HEK293 (cell line): ENCODE measurements at regions not wholly inside any gene's neighbourhood (a gene's known extent, or its start where the extent isn't known, plus 50 kb on each side); places are given as distances from the start of the nearest gene placed in this dataset.

Experiments
- CTCF ChIA-PET: fragments of 350-600 bp; formaldehyde crosslinking; extraction: SDS; loops from one replicate; lab custom pipeline; 2021; ENCODE audit warnings: antibody characterized with exemption; lab: Yijun Ruan, JAX
- POLR2A ChIA-PET: fragments of 300-600 bp; formaldehyde crosslinking; extraction: SDS; loops from one replicate; lab custom pipeline; 2020; ENCODE audit warnings: antibody characterized with exemption, inconsistent platforms; lab: Yijun Ruan, JAX
- H3K27ac ChIP-seq: fragments of 200-500 bp; sonication (Bioruptor generic); 2 replicates; pipeline ENCODE4 v1.5.1; 2014; ENCODE audit warnings: low read depth, low read length, control low read depth, inconsistent platforms; ENCODE audit errors: extremely low read depth
- H3K36me3 ChIP-seq, 2 experiments: fragments of 200-500 bp in 1 of 2; sonication (Bioruptor generic) in 1 of 2; 1 replicate in 1 of 2; 2 replicates in 1 of 2; pipeline ENCODE4 v1.5.1; 2014 to 2017; ENCODE audit warnings: inconsistent platforms in 2 of 2, low read length in 2 of 2; ENCODE audit not compliant: control insufficient read depth in 2 of 2, insufficient read depth in 1 of 2
- H3K4me1 ChIP-seq: fragments of 200-500 bp; sonication (Bioruptor generic); 2 replicates; pipeline ENCODE4 v1.5.1; 2014; ENCODE audit warnings: mild to moderate bottlenecking, low read length, inconsistent platforms; ENCODE audit not compliant: control insufficient read depth, insufficient read depth
- H3K4me3 ChIP-seq: 2 replicates; pipeline ENCODE4 v1.5.1; 2011; ENCODE audit warnings: low read depth, mild to moderate bottlenecking, control low read depth, low read length, moderate library complexity
- H3K9me3 ChIP-seq: fragments of 200-500 bp; sonication (Bioruptor generic); 2 replicates; pipeline ENCODE4 v1.5.1; 2014; ENCODE audit warnings: low read depth, low read length, inconsistent platforms; ENCODE audit not compliant: control insufficient read depth, insufficient read depth
- AEBP2 ChIP-seq: fragments of 450-650 bp; formaldehyde crosslinking; IDR thresholded peaks from 2 replicates; pipeline ENCODE4 v1.5.1; 2016; ENCODE audit warnings: missing biosample characterization, missing genetic modification characterization, borderline replicate concordance
- GLI2 ChIP-seq: fragments of 450-650 bp; formaldehyde crosslinking; IDR thresholded peaks from 2 replicates; pipeline ENCODE4; 2017; ENCODE audit warnings: missing biosample characterization, missing genetic modification characterization, low read depth, borderline replicate concordance
- GLIS1 ChIP-seq: fragments of 450-650 bp; formaldehyde crosslinking; IDR thresholded peaks from 2 replicates; pipeline ENCODE4 v1.5.1; 2016; ENCODE audit warnings: missing biosample characterization, missing genetic modification characterization
- REPIN1 ChIP-seq: fragments of 450-650 bp; formaldehyde crosslinking; IDR thresholded peaks from 2 replicates; pipeline ENCODE4 v1.5.1; 2017; ENCODE audit warnings: missing biosample characterization, missing genetic modification characterization, low read depth
- SP3 ChIP-seq: fragments of 450-650 bp; formaldehyde crosslinking; IDR thresholded peaks from 2 replicates; pipeline ENCODE4 v1.5.1; 2016; ENCODE audit warnings: missing biosample characterization, missing genetic modification characterization
- YY1 ChIP-seq: fragments of 450-650 bp; formaldehyde crosslinking; IDR thresholded peaks from 2 replicates; pipeline ENCODE4 v1.5.1; 2018; ENCODE audit warnings: missing biosample characterization, missing genetic modification characterization
- ZEB2 ChIP-seq: fragments of 450-650 bp; formaldehyde crosslinking; IDR thresholded peaks from 2 replicates; pipeline ENCODE4 v1.5.1; 2016; ENCODE audit warnings: missing biosample characterization, missing genetic modification characterization
- ZFP37 ChIP-seq: fragments of 450-650 bp; formaldehyde crosslinking; IDR thresholded peaks from 2 replicates; pipeline ENCODE4 v1.5.1; 2016; ENCODE audit warnings: missing biosample characterization, missing genetic modification characterization
- ZNF133 ChIP-seq: fragments of 450-650 bp; formaldehyde crosslinking; IDR thresholded peaks from 2 replicates; pipeline ENCODE4 v1.5.1; 2016; ENCODE audit warnings: missing biosample characterization, missing genetic modification characterization
- ZNF169 ChIP-seq: fragments of 450-650 bp; formaldehyde crosslinking; IDR thresholded peaks from 2 replicates; pipeline ENCODE4 v1.5.1; 2016; ENCODE audit warnings: missing biosample characterization, missing genetic modification characterization
- ZNF302 ChIP-seq: fragments of 450-650 bp; formaldehyde crosslinking; IDR thresholded peaks from 2 replicates; pipeline ENCODE4 v1.5.1; 2016; ENCODE audit warnings: missing biosample characterization, missing genetic modification characterization, low read depth
- ZNF324 ChIP-seq: fragments of 450-650 bp; formaldehyde crosslinking; IDR thresholded peaks from 2 replicates; pipeline ENCODE4 v1.5.1; 2016; ENCODE audit warnings: missing biosample characterization, missing genetic modification characterization
- ZNF354C ChIP-seq: fragments of 450-650 bp; formaldehyde crosslinking; IDR thresholded peaks from 2 replicates; pipeline ENCODE4 v1.5.1; 2016; ENCODE audit warnings: missing biosample characterization, missing genetic modification characterization, low read depth, borderline replicate concordance
- ZNF416 ChIP-seq: fragments of 450-650 bp; formaldehyde crosslinking; IDR thresholded peaks from 2 replicates; pipeline ENCODE4 v1.5.1; 2016; ENCODE audit warnings: missing biosample characterization, missing genetic modification characterization
- ZNF48 ChIP-seq: fragments of 450-650 bp; formaldehyde crosslinking; IDR thresholded peaks from 2 replicates; pipeline ENCODE4 v1.5.1; 2016; ENCODE audit warnings: missing biosample characterization, missing genetic modification characterization
- ZNF558 ChIP-seq: fragments of 450-650 bp; formaldehyde crosslinking; IDR thresholded peaks from 2 replicates; pipeline ENCODE4 v1.5.1; 2016; ENCODE audit warnings: missing biosample characterization, missing genetic modification characterization
- ZNF701 ChIP-seq: fragments of 450-650 bp; formaldehyde crosslinking; IDR thresholded peaks from 2 replicates; pipeline ENCODE4 v1.5.1; 2016; ENCODE audit warnings: missing biosample characterization, missing genetic modification characterization
- ZNF76 ChIP-seq: fragments of 450-650 bp; formaldehyde crosslinking; IDR thresholded peaks from 2 replicates; pipeline ENCODE4; 2016; ENCODE audit warnings: low read depth, missing biosample characterization, missing genetic modification characterization, borderline replicate concordance
- ZNF791 ChIP-seq: fragments of 450-650 bp; formaldehyde crosslinking; IDR thresholded peaks from 2 replicates; pipeline ENCODE4 v1.5.1; 2016; ENCODE audit warnings: missing biosample characterization, missing genetic modification characterization
- TF ChIP-seq, protein P1 (sequence below): fragments of 450-650 bp; IDR thresholded peaks from 2 replicates; pipeline ENCODE4 v1.5.1; 2018; ENCODE audit warnings: missing biosample characterization, mild to moderate bottlenecking, missing genetic modification characterization
- TF ChIP-seq, protein P2 (sequence below): fragments of 450-650 bp; formaldehyde crosslinking; IDR thresholded peaks from 2 replicates; pipeline ENCODE4 v1.5.1; 2016; ENCODE audit warnings: missing biosample characterization, missing genetic modification characterization
- TF ChIP-seq, protein P3 (sequence below): fragments of 450-650 bp; formaldehyde crosslinking; IDR thresholded peaks from 2 replicates; pipeline ENCODE4 v1.5.1; 2017; ENCODE audit warnings: missing biosample characterization, missing genetic modification characterization

GRCh38 chr4:84041426-84041825, 457.7 kb downstream of the NKX6-1 start:
- ChIA-PET CTCF (no interaction called here), POLR2A (no interaction called here)
- Histone ChIP-seq H3K4me1 (no peaks in the 10 kb centered on the region), H3K4me3 (no peak overlapping the region), H3K9me3 (no peaks in the 10 kb centered on the region), H3K36me3 (no peaks in the 10 kb centered on the region), H3K27ac (no peak overlapping the region)
- TF ChIP-seq ZNF354C (tag by site-specific recombination) (no peak), ZNF133 (tag by site-specific recombination) (no peak), ZNF416 (tag by site-specific recombination) (no peak)

GRCh38 chr4:84035568-84035967, 463.5 kb downstream of the NKX6-1 start:
- no peaks in the 10 kb centered on the region for H3K4me1 ChIP-seq
- CTCF ChIA-PET: no interaction called here

More at GRCh38 chr4:84035568-84035967, 463.5 kb downstream of the NKX6-1 start:
- Histone ChIP-seq H3K9me3 (no peaks in the 10 kb centered on the region), H3K4me3 (no peak overlapping the region), H3K27ac (no peak overlapping the region), H3K36me3 (no peaks in the 10 kb centered on the region)
- TF ChIP-seq AEBP2 (tag by site-specific recombination): no peak
- TF ChIP-seq ZNF324: no peak
- TF ChIP-seq, protein P1, sequence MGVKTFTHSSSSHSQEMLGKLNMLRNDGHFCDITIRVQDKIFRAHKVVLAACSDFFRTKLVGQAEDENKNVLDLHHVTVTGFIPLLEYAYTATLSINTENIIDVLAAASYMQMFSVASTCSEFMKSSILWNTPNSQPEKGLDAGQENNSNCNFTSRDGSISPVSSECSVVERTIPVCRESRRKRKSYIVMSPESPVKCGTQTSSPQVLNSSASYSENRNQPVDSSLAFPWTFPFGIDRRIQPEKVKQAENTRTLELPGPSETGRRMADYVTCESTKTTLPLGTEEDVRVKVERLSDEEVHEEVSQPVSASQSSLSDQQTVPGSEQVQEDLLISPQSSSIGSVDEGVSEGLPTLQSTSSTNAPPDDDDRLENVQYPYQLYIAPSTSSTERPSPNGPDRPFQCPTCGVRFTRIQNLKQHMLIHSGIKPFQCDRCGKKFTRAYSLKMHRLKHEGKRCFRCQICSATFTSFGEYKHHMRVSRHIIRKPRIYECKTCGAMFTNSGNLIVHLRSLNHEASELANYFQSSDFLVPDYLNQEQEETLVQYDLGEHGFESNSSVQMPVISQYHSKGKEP (tag by site-specific recombination): no peak
- no peak for TF ChIP-seq ZEB2
- TF ChIP-seq ZNF169 (tag by site-specific recombination): no peak
- no peak for TF ChIP-seq ZNF558
- no peak for TF ChIP-seq ZNF302
- TF ChIP-seq ZNF76 (tag by site-specific recombination): no peak
- TF ChIP-seq, protein P2, sequence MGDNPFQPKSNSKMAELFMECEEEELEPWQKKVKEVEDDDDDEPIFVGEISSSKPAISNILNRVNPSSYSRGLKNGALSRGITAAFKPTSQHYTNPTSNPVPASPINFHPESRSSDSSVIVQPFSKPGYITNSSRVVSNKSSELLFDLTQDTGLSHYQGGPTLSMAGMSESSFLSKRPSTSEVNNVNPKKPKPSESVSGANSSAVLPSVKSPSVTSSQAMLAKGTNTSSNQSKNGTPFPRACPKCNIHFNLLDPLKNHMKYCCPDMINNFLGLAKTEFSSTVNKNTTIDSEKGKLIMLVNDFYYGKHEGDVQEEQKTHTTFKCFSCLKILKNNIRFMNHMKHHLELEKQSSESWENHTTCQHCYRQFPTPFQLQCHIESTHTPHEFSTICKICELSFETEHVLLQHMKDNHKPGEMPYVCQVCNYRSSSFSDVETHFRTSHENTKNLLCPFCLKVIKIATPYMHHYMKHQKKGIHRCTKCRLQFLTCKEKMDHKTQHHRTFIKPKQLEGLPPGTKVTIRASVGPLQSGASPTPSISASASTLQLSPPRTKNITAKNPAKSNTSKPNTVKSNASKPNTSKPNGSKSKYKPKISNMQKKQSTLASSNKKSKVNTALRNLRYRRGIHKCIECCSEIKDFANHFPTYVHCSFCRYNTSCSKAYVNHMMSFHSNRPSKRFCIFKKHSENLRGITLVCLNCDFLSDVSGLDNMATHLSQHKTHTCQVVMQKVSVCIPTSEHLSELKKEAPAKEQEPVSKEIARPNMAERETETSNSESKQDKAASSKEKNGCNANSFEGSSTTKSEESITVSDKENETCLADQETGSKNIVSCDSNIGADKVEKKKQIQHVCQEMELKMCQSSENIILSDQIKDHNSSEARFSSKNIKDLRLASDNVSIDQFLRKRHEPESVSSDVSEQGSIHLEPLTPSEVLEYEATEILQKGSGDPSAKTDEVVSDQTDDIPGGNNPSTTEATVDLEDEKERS (tag by site-specific recombination): no peak
- TF ChIP-seq YY1 (tag by site-specific recombination): no peak
- TF ChIP-seq REPIN1 (tag by site-specific recombination): no peak
- TF ChIP-seq, protein P3, sequence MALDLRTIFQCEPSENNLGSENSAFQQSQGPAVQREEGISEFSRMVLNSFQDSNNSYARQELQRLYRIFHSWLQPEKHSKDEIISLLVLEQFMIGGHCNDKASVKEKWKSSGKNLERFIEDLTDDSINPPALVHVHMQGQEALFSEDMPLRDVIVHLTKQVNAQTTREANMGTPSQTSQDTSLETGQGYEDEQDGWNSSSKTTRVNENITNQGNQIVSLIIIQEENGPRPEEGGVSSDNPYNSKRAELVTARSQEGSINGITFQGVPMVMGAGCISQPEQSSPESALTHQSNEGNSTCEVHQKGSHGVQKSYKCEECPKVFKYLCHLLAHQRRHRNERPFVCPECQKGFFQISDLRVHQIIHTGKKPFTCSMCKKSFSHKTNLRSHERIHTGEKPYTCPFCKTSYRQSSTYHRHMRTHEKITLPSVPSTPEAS (tag by site-specific recombination): no peak
- TF ChIP-seq GLI2 (tag by site-specific recombination): no peak
- no peak for TF ChIP-seq ZNF701 (tag by site-specific recombination)
- no peak for TF ChIP-seq GLIS1 (tag by site-specific recombination)
- TF ChIP-seq ZFP37 (tag by site-specific recombination): no peak
- no peak for TF ChIP-seq SP3 (tag by site-specific recombination)
- TF ChIP-seq ZNF48: no peak
- TF ChIP-seq ZNF791 (tag by site-specific recombination): no peak
- POLR2A ChIA-PET: no interaction called here
